ENCODE measurements at regions not wholly inside any gene's neighbourhood (a gene's known extent, or its start where the extent isn't known, plus 50 kb on each side); places are given as distances from the start of the nearest gene placed in this dataset.

DNA sequence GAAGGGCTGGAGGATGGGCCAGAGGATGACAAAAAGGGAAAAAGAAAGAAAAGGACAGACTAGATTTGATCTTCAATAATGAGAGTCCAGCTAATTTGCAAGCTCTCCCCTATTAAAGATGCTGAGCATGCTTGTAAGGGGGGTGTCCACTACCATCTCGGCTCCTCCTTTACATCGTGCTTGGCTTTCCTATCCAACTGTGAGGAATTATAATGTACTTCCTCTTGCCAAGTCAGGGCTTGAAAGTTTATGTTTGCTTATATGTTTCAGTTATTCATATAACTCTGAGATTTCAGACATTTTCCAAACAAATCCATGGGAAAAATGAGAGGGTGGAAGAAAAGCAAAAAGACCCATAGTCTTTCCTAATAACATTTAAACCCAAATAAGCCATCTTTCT lies 387.1 kb downstream of the METTL15 start:
- no peak for DNase-seq

DNA sequence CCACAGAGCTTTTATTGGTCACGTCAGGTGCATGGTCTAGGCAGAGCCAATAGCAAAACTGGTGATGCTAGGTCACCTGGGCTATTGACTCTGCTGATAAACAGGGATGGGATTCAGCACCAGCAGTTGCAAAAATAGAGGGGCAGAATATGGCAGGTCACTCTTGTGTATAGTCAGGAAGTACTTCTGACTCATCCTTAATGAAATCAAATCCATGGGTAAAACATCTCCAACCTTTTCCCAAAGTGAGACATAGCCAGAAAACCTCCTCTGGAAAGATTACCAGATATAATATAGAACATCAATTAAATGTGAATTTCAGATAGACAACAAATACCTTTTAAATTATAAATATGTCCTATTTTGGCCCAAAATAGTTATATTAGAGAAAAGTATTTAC lies 383.2 kb downstream of the METTL15 start:
- no peak for DNase-seq

DNA sequence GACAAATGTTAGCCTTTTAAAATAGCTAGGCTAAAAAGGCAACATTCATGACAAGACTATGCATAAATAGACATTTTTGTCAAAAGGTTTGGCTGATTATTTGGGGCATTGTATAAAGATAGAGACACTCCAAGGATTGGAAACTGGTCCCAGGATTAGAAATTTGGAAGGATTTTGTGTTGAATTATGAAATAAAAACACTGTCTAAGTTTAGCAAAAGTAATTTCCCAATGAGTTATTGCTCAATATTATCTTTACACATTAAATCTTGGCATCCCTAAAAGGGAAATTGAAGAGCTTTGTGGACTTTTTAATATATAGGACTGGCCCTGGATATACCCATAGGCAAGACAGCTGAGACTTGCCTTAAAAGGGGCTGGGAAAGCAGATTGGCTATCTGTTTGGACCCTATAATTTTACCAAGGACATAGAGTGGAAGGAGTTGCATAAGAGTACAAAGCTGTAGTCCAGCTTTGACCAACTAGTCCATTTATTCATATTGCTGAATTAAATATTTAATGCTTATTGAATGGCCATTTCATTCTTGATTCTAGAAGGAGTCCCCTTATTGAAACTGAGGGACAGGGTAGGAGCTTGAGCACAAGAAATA lies 382.7 kb downstream of the METTL15 start:
- DNase-seq, result no peak

DNA sequence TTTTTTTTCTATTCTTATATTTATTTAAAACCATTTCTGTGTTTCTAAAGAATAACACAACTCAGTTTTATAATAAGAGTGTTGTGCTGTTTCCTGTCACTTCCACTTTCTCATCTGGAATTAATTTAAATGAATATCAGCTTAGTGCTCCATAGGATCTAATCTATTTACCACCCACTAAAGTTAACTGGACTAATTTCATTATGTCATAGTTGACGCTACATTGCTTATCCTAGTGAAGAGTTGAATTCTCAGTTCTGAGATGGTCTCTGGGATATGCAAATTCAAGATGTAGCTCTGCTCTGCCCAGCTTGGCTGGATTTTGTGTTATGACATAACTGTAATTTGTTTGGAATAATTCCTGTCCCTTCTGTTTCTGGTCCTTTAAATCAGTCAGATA lies 380.1 kb downstream of the METTL15 start:
- no peak for DNase-seq

DNA sequence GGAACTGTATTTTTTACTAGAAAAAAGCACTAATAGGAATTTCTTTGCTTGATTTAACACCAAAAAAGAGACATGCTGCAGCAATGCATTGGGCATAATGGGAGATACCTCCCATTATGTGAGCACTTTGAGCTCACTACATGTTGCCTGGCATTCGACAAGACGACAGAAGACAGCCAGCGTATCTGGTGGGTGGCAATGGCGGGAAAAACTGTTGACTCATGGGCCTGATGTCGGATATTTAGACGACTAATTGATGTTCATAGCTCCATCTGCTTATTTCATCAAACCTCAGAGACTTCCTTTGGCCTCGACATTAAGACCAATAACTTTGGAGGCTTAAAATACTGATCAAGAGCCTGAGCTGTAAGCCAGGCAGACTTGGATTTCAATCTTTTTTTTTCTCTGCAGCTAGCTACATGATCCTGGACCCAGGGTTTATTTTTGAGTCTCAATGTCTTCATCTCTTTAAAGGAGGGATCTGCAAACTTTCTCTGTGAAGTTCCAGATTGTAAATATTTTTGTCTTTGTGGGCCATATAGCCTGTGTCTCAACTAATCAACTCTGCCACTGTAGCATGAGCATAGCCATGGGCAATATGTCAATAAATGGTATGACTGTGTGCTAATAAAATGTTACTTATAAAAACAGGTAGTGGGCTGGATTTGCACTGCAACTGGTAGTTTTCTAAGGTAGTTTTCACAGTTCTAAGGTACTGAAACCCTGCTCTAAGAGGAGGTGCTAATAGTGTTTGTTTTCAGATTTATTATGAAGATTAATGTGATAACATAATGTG lies 375.1 kb downstream of the METTL15 start:
- no peak for DNase-seq

DNA sequence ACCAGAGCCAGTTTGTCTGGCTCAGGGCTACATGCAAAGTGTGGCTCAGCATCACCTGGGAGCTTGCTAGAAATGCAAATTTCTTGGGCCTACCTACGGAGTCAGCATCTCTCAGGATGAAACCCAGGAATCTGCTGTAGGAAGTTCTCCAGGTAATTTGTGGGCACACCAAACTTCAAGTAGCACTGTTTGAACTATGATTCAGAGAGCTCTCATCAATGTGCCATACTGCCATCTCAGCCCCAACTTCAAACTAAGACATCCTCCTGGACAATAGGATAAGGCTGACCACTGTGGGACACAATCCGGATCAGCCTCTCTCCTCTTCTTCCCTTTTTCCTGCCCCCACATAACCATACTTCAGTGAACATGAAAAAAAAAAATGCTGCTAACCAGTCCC lies 374.5 kb downstream of the METTL15 start:
- no peak for DNase-seq

DNA sequence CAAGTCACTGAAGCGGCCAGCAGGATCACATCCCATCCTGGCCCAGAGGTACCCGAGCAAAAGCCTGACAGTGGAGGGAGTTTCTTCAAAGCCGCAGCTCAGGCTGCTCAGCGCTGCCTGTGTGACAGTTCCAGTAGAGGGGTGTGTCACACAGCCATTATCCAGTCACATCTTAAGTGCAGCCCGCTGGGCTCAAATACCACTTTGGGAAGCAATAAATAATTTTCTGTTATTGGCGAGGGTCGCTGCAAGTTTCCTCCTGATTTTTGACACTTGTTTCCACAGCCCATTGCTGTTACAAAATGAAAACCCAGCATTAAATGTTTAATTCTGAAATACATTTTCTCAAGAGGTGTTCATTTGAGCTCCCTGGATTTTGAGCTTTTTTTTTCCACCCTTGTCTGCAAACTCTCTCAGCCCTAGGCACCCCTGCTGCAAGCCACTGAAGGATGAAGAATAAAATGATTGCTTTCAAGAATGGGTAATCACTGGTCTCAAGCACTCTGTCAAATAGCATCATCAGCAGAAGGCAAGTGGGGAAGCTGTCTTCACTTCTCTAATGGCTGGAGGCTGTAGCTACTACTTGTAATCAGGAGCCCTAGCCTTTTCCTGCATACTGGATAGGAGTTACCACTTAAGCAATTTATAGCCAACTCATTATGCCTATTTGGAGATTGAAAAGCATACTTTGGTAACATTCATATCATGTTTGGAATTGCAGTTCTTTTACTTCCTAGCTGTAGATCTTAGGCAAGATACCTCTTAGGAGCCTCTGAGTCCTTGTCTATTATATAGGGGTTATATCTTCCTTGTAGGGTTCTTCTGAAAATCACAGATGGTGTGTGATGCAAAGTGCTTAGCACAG lies 373.7 kb downstream of the METTL15 start:
- DNase-seq, result no peak

DNA sequence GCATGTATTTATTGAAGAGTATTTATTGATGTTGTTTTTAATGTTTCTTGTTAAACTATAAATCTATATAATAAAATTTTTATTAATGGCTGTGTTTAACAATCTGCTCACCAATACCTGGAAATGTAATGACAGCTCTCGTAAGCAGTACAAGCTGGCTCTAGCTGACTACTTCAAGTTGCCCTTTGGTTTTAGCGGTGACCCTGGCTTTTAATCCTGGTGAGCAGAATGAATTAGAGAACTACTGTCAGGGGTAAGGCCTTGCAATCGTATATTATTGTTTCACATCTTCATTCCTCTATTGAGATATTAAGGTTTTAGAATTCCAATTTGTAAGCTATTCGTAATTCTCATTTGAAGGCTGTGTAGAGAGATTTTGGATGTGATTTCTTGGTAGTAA lies 372.2 kb downstream of the METTL15 start:
- DNase-seq, result no peak

DNA sequence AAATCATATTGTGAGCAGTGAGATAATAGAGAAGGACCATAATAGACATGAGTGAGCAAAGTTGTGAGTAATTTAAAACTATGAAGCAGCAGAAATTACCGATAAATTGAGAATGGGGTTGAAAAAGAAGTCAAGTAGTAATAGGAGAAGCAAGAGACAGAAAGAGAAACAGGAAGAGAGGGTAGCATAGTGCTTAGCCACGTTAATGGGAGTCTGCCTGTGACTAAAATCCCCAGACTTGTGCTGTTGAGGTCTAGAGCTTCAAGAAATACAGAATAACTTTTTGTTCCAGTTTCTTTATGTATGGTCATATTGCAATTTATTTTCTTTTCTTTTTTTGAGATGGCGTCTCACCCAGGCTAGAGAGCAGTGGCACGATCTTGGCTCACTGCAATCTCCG lies 368.7 kb downstream of the METTL15 start:
- DNase-seq, result no peak

DNA sequence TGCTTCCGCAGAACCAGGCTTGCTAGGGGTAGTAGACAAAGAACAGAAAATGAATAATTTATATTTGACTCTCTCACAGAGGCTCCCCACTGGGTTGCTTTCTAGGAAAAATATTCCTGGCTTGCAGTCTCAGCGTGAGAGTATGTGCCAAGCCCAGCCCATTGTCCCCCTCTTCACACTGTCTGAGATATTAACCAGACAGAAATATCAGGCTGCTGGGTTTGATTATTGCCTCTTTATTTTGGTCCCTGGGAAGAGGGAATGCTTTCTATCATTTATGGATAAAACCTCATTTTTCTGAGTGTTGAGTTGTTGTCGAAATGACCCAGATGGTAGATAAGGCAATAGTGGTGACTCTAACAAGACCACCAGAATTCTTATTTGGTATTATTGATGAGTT lies 367.9 kb downstream of the METTL15 start:
- no peak for DNase-seq

DNA sequence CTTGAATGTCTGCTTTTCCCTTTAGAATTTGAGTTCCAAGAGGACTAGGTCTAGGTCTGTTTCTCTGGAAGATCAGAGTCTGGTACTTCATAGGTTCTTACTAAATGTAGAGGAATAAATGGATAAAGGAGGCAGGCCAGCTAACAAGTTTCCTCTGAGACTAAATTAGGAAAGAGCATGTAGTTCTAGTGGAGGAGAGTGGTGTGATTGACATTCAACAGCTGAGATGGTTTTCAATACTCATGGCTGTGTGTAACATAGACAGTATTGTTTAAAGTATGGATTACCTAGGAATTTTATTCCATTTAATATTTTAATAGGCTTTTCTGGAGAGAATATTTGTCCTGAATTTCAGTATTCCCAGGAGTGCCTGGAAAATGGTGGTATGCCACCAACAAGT lies 364.7 kb downstream of the METTL15 start:
- no peak for DNase-seq

DNA sequence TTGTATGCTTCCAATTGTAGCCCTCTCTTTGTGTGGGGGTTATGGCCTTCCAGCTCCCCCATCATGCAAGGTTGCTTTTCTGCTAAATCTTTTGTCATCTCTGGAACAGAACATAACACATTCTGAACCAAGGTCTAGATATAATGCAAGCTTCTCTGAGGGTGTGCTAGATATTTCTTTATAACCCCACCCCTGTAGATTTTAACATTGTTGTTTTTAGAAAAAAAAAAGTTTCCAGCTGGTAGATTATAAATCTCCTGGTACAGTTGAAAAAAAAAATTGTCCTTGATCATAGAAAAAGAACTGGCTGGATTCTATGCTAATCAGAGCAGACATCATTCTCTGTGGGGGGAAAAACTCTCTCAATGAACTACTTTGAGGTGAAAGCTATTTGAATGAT lies 363.3 kb downstream of the METTL15 start:
- no peak for DNase-seq

DNA sequence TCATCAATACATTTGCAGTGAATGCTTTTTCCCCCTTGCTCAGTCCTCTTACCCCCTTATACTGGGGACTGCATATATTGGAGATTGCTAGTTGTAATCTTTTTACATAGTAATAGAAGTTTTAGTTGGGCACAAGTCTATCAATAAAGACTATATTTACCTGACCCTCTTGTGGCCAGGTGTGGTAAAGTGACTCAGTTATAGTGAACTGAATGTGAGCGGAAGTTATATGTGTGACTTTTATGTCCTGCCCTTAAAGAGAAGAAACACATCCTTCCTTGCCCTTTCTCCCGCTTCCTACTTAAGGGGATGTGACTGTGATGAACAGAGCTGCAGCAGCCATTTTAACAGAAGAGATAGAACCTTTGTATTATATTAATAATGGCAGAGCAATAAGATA lies 362.0 kb downstream of the METTL15 start:
- no peak for DNase-seq

DNA sequence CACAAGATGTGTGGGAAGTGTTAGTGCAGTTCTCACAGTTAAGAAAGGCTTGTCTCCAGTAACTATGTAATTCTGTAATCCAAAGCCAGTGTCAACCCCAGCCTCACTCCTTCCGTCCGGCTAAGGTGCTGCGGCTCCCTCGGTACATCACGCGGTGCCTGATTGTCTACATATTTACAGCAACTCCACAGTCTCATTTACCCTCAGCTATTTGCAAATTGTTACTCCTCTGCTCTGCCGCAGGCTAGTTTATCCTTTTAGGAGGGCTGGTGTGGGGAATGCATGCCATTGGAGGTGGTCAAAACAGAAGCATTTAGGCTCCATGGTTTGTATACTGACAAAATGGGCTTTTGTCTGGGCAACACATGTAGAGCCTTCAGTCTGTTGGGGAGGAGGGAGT lies 358.3 kb downstream of the METTL15 start:
- DNase-seq, result no peak

DNA sequence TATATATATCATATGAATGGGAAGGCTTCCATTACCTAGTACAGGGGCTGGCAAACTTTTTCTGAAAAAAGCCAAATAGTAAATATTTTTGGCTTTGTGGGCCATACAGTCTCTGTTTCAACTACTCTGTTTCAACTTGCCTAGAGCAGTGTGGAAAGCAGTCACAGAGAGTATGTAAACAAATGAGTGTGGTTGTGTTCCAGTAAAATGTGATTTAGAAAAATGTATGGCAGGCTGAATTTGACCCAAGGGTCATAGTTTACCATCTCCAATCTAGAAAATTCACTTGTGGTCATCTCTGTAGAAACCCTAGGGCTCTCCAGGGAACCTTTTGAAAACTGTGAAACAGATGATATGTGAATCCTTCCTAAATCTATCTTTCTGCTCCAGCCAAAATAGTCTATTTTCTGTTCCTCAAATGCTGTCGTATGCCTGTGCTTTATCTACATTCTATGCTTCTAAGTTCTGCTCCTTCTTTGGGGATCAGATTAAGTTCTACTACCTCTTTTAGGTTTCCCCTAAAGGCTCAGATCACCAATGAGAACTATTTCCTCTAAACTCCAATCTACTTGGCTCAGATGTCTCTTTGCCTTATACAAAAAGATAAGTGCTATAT lies 356.2 kb downstream of the METTL15 start:
- DNase-seq, result no peak

DNA sequence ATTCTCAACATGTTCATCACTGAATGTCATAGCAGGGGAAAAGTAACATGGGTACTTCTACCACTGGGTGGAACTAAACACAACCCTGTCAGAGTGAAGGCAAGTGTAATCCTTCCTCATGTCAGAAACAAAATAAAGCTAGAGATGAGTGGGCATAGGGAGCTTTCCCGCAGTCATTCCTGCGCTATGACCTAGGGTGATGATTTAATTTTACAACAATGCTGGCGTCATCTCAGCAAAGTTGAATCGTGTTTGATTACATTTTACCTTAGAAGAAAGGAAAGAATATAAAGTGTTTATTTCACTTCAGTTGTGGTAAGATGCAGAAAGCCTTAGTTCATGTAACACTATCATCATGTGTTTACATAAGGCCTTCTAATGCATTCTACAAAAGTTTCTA lies 355.6 kb downstream of the METTL15 start:
- DNase-seq, result no peak

DNA sequence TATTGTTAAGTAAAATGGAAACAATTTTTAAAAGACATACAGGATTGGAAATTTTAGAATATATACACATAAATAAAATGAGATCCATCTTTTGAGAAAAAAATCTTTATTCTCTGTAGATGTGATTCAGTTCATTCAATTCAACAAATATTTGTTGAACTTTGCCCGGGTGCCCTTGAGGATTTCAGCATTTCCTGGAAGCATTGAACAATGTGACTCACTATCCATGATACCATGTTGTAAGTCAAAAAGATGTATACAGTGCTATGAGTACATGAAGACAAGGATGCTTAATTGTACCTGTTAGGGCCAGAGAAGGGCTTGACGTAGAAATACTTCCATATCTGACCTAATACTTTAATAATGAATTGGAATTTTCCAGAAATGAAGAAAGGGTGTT lies 353.7 kb downstream of the METTL15 start:
- DNase-seq, result no peak

DNA sequence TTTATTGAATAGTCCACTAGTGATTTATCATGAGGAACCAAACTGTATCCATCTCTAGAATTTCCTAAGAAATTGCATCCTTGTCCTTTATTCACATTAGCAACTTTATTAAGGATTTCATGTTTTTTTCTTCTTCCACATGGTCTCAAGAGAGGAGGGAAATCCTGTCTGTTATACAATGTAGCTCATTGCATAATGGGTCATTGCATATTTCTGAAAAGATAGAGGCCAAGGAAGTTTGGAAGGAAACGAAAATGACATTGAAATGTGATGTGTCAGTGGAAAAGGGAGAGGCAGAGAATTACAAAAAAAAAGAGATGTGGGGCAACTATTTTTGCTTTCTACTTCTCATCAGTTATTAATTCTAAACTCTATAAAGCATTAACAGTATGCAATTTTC lies 353.1 kb downstream of the METTL15 start:
- DNase-seq, result no peak

DNA sequence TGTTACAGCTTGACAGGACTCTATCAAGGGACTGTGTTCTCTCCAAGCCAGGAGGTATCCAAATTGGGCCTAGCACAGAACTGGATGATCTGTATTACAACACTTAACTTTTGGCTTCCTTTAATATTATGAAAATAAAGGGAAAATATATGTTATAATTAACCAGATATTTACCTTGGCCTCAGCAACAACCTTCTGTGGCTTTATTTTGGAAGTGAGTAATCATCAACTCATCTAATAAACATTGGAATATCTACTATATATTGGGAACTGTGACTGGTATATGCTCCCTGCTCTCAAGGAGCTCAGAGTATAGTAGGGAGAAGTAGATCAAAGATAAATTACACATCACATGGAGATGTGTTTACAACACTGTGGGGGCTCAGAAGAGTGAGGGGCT lies 352.2 kb downstream of the METTL15 start:
- no peak for DNase-seq

DNA sequence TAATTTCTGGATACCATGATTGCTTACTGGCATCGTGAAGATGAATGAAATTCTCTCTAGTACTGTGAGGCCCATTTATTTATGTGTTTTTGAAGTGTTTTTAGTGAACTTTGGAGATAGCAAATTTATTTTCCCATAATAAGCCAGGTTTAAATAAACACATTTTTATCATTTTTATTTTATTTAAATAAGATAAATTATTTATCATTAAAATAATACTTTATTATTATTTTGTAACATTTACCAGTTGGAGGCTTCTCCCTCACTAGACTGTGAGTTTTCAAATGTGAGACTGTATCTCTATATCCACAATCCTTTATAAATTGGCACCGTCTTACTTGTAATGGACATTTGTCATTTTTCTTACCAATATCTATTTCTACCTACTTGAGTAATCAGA lies 351.7 kb downstream of the METTL15 start:
- DNase-seq, result no peak

DNA sequence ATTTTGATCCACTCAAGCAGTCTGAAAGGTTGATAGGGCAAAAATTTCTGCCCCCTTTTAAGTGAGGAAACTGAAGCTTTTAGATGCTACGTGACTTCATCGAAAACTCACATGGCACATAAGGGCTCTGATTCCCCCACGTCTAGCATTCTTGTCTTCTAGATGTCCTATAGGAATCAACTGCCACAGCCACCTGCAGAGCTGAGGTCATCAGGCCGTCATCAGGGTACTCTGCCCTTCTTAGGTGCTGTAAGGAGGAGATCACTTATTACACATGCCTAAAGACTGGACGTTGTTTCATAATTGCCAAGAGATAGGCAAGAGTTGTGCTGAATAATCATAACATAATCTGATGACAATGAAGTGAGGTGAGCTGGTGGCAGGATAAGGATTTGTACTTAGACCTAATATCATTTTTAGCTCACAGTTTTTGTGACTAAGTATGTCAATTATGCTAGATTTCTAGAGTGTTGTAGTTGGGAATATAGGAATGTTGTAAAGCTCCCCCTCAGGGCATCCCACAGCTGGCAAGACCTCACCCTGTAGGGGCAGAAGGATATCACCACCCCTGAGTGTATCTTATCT lies 349.4 kb downstream of the METTL15 start:
- DNase-seq, result no peak

DNA sequence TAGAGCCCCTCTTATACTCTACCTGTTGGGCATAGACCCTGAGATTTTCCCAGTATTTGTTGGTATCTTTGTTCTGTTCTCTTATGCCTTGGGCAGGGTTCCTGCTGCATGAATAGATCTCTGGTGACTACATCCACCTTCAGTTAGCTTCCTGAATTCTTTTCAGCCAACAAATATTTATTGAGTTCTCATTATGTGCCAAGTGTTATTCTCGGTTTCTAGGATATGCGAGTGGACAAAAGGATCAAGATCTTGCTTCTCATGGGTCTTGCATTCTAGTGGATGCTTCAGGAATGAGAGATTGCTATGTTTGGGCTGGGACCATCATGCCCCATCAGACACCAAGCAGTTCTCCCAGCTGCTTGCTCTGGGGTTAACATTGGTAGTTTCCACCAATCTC lies 340.0 kb downstream of the METTL15 start:
- DNase-seq, result no peak
